GM18499 (cell line): ENCODE measurements at regions not wholly inside any gene's neighbourhood (a gene's known extent, or its start where the extent isn't known, plus 50 kb on each side); places are given as distances from the start of the nearest gene placed in this dataset.
"Not testable (repeated sequence)": the region's sequence is repeated elsewhere in the genome, so short reads cannot be mapped to it uniquely, and the experiment has no call there.

Source experiments
- ATAC-seq: cut with Tn5 transposase; IDR thresholded peaks from one replicate; pipeline ENCODE4 v1.9.1; 2021; ENCODE audit warnings: moderate number of reproducible peaks; ENCODE audit not compliant: insufficient read depth, unreplicated experiment

GRCh38 chr9:62655705-62656104 is 1465.9 kb downstream of the SPATA31A7 start:
- not testable (repeated sequence) for ATAC-seq

GRCh38 chr9:62662733-62663507 is 1473.1 kb downstream of the SPATA31A7 start:
- not testable (repeated sequence) for ATAC-seq

GRCh38 chr9:62663512-62663911 is 1473.7 kb downstream of the SPATA31A7 start:
- ATAC-seq: not testable (repeated sequence)

- ATAC-seq: not testable (repeated sequence)
Measured at GRCh38 chr9:62667137-62667824, 1477.4 kb downstream of the SPATA31A7 start.

GRCh38 chr9:62677016-62677415 is 1487.2 kb downstream of the SPATA31A7 start:
- not testable (repeated sequence) for ATAC-seq

- peak; percentile 84 for ATAC-seq
Measured at GRCh38 chr9:62678336-62678735, 1488.5 kb downstream of the SPATA31A7 start.

- not testable (repeated sequence) for ATAC-seq
Measured at GRCh38 chr9:62679020-62679419, 1489.2 kb downstream of the SPATA31A7 start.

GRCh38 chr9:62684833-62685647 is 1495.2 kb downstream of the SPATA31A7 start:
- ATAC-seq: peak; percentile 77

- ATAC-seq: not testable (repeated sequence)
Measured at GRCh38 chr9:62686313-62686712, 1496.5 kb downstream of the SPATA31A7 start.

- not testable (repeated sequence) for ATAC-seq
Measured at GRCh38 chr9:62693019-62693418, 1503.2 kb downstream of the SPATA31A7 start.

- ATAC-seq: not testable (repeated sequence)
Measured at GRCh38 chr9:62711317-62711716, 1521.5 kb downstream of the SPATA31A7 start.

GRCh38 chr9:62725580-62725979 is 1535.7 kb downstream of the SPATA31A7 start:
- not testable (repeated sequence) for ATAC-seq

- peak; percentile 95 for ATAC-seq
Measured at GRCh38 chr9:62730229-62731000, 1540.6 kb downstream of the SPATA31A7 start.

GRCh38 chr9:62731015-62731414 is 1541.2 kb downstream of the SPATA31A7 start:
- not testable (repeated sequence) for ATAC-seq

- not testable (repeated sequence) for ATAC-seq
Measured at GRCh38 chr9:62737004-62737606, 1547.3 kb downstream of the SPATA31A7 start.

- ATAC-seq: not testable (repeated sequence)
Measured at GRCh38 chr9:62737915-62738314, 1548.1 kb downstream of the SPATA31A7 start.

- not testable (repeated sequence) for ATAC-seq
Measured at GRCh38 chr9:62745774-62746529, 1556.1 kb downstream of the SPATA31A7 start.
